GM19351 (cell line): ENCODE measurements at regions not wholly inside any gene's neighbourhood (a gene's known extent, or its start where the extent isn't known, plus 50 kb on each side); places are given as distances from the start of the nearest gene placed in this dataset.

Source experiments
- ATAC-seq: cut with Tn5 transposase; IDR thresholded peaks from one replicate; pipeline ENCODE4 v1.9.1; 2021; ENCODE audit warnings: mild to moderate bottlenecking, moderate library complexity; ENCODE audit not compliant: unreplicated experiment

DNA sequence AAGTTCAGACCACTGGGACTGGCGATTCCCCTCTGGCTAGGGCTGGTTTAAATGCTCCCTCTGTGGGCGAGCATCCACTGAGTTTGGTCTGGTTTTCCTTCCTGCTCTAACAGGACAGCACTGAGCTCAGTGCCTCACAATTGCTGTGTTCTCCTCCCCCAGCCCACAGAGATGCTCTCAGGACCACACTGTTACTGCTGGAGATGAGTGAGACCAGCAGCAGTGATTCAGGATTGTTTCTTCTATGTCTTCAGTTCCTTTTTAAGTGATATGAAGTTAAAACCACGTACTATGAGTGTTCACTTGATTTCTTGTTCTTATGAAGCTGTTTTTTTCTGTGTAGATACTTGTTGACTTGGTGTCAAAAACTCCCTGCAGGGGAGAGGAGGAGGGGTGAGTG, 180.4 kb upstream of the COL8A1 start:
- ATAC-seq = peak; percentile 75

GRCh38 chr3:99442599-99442998, 195.8 kb upstream of the COL8A1 start:
- no peak for ATAC-seq

DNA sequence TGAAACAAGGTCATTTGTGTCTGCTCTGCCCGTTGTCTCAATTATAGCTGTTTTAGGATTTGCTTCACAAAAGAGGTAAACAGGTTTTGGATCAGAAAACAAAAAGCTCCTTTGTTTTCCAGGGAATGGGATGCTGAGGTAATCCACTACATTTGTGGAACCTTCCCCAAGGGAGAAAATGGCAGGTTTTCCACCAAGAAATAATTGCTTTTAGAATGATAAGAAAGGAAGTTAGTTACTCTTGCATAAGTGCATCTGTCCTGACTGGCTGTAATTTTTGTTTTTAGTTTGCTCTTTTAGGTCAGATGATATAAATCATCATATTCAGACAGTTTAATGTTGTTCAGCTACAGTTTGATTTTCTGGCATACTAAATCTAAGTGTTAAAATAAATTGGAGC, 198.5 kb upstream of the COL8A1 start:
- no peak for ATAC-seq

DNA sequence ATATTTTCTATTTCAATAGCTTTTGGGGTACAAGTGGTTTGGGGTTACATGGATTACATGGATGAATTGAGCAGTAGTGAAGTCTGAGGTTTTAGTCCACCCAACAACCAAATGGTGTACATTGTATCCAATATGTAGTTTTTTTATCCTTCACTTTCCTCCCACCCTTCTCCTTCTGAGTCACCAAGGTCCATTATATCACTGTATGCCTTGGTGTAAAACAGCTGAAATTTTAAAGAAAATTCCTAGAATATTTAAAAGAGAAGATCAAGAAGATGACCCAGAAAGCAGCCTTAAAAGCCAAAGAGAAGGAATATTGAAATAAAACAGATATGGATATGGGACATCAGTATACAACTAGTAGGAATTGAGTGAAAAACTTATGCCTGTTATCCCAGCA, 204.2 kb upstream of the COL8A1 start:
- ATAC-seq = no peak

DNA sequence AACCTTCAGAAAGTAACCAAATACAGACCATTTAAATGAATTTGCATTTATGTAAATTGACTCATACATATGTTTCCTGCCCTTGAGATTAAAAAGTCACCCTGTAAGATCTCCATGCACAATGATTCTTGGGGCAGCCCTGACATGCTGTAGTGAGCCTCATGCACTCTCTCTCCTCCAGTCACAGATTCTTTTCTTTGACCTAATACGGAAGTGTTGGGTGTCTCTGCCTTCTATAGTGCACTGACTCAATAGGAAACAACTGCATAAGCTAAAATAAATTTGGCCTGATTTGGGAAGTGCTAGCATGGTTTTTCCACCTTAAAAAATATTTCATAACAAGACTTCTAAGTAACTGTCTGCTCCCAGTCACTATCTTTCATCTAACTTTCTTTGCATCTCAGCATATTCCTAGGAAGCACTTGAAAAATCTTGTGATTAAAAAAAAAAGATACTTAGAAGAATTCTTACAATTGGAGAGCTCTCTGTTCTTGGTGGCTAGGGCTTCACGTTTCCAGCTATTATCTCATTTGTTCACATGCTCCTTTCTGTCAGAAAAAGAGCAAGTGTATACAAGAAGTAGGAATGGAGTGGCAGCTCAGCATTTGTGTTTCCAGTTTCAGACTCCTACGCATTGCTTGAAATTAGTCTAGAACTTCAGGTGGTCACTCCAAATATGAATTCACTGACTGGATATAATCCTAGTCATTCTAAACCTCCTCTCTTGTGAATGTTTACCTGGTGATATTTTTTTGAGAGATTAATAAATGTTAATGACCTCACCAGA, 207.9 kb upstream of the COL8A1 start:
- peak; percentile 65 for ATAC-seq

DNA sequence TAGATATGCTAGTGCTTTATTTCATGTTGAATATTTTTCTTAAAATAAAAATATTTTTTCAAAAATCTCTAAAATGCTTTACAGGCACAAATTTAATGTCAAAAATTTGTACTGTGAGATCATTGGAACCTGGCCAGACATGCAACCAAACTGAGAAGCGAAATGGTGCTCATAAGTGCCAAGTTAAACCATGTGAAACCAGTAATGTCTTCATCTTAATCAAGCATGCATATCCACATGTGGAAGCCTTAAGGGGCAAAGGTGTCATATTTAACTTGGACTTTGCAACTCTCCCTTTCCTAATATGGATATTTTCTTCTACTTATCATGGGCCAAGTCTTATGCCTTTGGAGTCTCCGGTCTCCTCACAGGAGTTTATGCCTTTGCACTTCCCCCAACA, 208.9 kb upstream of the COL8A1 start:
- ATAC-seq = no peak

- no peak for ATAC-seq
These were observed 212.5 kb upstream of the COL8A1 start for GRCh38 chr3:99425930-99426329.

DNA sequence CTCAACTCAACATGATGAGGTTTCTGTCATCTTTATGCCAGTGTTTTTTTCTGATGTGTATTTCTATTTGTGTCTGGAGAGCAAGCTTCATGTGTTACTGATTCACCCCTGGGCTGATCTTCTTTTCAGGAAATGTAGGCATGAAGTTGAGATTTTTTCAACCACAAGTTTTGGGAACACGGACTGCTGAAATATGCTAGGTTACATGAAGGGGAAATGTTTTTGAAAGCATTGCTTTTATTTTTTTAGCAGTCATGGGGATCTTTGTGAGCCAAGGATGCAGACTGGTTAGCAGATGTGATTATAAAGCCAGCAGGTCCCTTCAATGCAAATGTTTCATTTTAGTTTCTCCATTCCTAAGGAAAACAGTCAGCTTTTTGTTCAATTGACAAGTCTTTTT, 219.3 kb upstream of the COL8A1 start:
- ATAC-seq = peak; percentile 5

DNA sequence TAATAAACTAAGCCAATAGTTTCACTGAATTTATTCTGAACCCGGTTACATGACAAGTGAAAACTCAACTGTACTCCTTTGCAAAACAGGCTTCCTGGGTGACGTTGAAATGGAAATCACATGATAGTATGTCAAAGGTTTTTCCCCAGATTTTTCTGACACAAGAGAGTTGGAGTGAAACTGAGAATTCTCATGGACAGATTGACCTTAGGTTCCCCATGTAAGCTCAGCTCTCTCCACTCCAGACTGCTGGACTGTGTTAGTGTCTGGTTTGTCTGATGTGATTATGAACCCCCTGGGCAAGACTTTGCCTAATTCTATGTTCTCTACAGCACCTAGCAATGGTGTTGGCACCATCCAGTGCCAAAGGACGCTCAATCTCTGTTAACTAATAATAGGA, 219.7 kb upstream of the COL8A1 start:
- ATAC-seq = peak; percentile 70

DNA sequence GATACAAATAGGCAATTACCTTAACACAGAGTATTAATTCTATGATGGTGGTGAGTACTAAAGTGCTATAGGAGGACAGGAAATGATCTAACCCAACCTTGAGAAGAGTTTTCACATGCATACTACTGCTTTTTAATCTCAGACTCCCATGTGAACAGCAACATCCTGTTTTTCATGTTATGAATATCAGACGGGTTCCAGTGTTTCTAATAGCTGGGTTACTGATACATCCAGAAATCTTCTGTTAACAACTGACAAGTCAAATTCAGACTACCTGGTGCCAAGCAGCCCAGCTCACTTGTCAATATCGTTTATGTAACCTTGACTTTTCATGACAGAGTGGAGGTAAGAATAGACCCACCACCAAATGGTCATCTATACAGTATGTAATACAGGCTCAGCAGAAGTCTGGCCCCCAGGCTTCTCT, 220.2 kb upstream of the COL8A1 start:
- peak; percentile 75 for ATAC-seq

- ATAC-seq = no peak
These were observed 224.9 kb upstream of the COL8A1 start for GRCh38 chr3:99413504-99413903.

GRCh38 chr3:99410789-99411311, 227.5 kb upstream of the COL8A1 start:
- peak; percentile 45 for ATAC-seq

DNA sequence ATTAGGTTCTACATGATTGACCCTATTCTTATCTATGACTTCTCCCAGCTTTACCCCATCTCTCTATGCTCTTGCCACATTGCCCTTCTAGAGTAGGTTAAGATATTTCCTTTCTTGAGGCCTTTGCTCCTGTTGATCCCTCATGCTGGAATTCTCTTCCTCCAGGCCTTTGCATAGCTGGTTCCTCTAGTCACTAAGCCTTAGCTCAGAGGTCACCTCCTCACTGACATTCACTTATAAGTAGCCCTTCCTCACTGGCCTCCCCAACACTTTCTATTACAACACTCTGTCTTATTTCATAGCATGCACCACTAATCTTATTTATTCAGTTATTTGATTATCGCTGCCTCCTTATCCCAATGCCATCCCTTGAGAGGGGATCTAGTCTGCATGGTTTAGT, 228.4 kb upstream of the COL8A1 start:
- ATAC-seq = no peak

DNA sequence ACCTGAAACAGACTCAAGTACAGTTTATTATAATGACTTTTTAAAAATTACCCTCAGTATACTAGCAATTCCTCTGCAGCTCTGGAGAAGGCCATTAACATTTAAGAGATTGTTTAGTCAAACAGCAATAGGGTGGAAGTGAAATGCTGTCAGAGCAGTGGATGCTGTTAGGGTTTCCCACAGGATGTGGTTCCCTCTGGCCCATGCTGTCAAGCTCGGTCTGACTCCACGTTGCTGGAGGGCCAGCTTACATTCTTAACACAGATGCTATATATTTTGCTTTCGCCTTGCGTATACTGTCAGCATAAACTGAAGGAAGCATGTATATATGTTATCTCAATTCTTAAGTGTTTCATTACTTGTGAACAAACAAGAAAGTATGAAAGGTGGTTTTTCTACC, 231.1 kb upstream of the COL8A1 start:
- ATAC-seq = peak; percentile 63

GRCh38 chr3:99402755-99403154, 235.6 kb upstream of the COL8A1 start:
- no peak for ATAC-seq

- ATAC-seq = no peak
These were observed 238.0 kb upstream of the COL8A1 start for GRCh38 chr3:99400352-99400751.

DNA sequence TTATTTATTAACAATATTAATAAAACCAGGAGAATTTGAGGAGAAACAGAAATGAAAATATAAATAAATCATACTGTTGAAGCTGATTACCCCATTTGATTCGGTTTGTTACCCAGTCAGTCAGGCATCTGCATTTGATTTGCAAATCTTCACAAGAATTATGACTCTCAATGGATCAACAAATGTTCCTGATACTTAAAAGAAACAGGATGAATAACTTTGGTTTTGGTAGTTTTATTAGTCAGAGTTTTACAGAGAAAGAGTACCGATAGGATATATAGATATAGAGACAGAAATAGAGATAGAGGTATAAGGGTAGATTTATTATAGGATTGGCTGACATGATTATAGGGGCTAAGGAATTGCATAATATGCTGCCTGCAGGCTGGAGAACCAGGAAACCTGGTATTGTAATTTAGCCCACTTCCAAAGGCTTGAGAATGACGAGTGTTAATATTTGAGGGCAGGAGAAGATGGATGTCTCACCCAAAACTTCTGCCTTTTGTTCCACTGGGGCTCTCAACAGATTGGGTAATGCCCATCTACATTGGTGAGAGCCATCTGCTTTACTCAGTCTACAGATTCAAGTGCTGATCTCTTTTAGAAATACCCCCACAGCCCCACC, 241.6 kb upstream of the COL8A1 start:
- ATAC-seq = no peak

- ATAC-seq = no peak
These were observed 243.3 kb upstream of the COL8A1 start for GRCh38 chr3:99394831-99395778.

DNA sequence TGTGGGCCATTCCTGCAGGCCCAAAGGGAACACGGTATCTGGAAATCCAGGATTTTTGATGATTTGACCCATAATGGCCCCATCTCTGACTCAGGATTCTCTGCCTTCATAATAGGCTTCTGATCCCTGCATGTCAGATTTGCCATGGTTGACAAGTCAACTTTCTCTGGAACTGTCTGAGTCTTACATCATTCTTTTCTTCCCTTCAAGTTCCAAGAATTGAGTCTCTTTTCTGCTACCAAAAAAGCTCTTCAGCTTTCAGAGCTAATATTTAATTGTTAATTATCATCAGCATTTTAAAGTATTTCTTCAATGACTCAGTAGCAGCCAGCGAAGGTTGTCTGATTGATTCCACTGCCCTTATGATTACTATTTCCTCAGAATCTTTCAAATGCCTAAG, 244.4 kb upstream of the COL8A1 start:
- no peak for ATAC-seq

GRCh38 chr3:99388780-99389179, 249.6 kb upstream of the COL8A1 start:
- ATAC-seq = no peak

GRCh38 chr3:99384596-99384995, 253.8 kb upstream of the COL8A1 start:
- no peak for ATAC-seq
